H1 (cell line): ENCODE measurements at regions not wholly inside any gene's neighbourhood (a gene's known extent, or its start where the extent isn't known, plus 50 kb on each side); places are given as distances from the start of the nearest gene placed in this dataset.

ENCODE experiments used
- CTCF ChIA-PET: fragments of 300-600 bp; sonication (Branson Sonifier 250); formaldehyde crosslinking; loops from one replicate; lab custom pipeline; 2021; ENCODE audit not compliant: partially characterized antibody; lab: Charles Lee
- POLR2A ChIA-PET: fragments of 300-600 bp; sonication (Branson Sonifier 250); formaldehyde crosslinking; loops from one replicate; lab custom pipeline; 2021; ENCODE audit warnings: inconsistent platforms; ENCODE audit not compliant: partially characterized antibody; lab: Charles Lee
- DNase-seq, 2 experiments: peaks; one replicate each; pipeline versions ENCODE4 v3.0.0 to v3.0.0-alpha.2; 2010 to 2022; ENCODE audit warnings: low spot score in 2 of 2, low read depth in 1 of 2, mixed read lengths in 1 of 2
- FAIRE-seq: peaks from 2 replicates; lab custom pipeline; 2011; peaks lifted over from hg19 to GRCh38; lab: Jason Lieb, UNC
- H2AFZ ChIP-seq: 2 replicates; pipeline ENCODE4 v1.8.1; 2012; ENCODE audit warnings: low read length, inconsistent platforms
- H2AK5ac ChIP-seq: 2 replicates; pipeline ENCODE4 v1.6.1; 2013; ENCODE audit warnings: low read depth, low read length
- H2BK120ac ChIP-seq: replicated peaks from 2 replicates; pipeline ENCODE3; 2013; ENCODE audit warnings: low read depth, low read length, inconsistent platforms
- H2BK12ac ChIP-seq: 2 replicates; pipeline ENCODE4 v1.6.1; 2013; ENCODE audit warnings: low read depth, low read length
- H2BK15ac ChIP-seq: 2 replicates; pipeline ENCODE4 v1.6.1; 2013; ENCODE audit warnings: low read length
- H2BK20ac ChIP-seq: 2 replicates; pipeline ENCODE4 v1.6.1; 2013; ENCODE audit warnings: low read length
- H2BK5ac ChIP-seq: 2 replicates; pipeline ENCODE4 v1.6.1; 2013; ENCODE audit warnings: low read depth, low read length
- H3K14ac ChIP-seq: 2 replicates; pipeline ENCODE4 v1.6.1; 2013; ENCODE audit warnings: inconsistent platforms; ENCODE audit not compliant: insufficient read length
- H3K18ac ChIP-seq: 2 replicates; pipeline ENCODE4 v1.6.1; 2013; ENCODE audit warnings: low read length; ENCODE audit errors: extremely low read depth
- H3K23ac ChIP-seq: 2 replicates; pipeline ENCODE4 v1.6.1; 2013; ENCODE audit warnings: inconsistent platforms; ENCODE audit not compliant: insufficient read length
- H3K23me2 ChIP-seq: 2 replicates; pipeline ENCODE4 v1.6.1; 2013; ENCODE audit warnings: low read depth, low read length
- H3K27ac ChIP-seq: 2 replicates; pipeline ENCODE4 v1.6.1; 2011; ENCODE audit warnings: low read depth, low read length, inconsistent platforms
- H3K27me3 ChIP-seq, 4 experiments: replicated peaks in 1 of 4; 1 replicate in 1 of 4; 2 replicates in 3 of 4; pipeline versions ENCODE4 v1.6.1 to v1.8.1; 2011 to 2013; ENCODE audit warnings: low read length in 3 of 4, mild to moderate bottlenecking in 3 of 4, inconsistent platforms in 2 of 4, mixed read lengths in 2 of 4, moderate library complexity in 1 of 4; ENCODE audit not compliant: control insufficient read depth in 3 of 4, insufficient read depth in 3 of 4; ENCODE audit errors: extremely low read depth in 1 of 4
- H3K36me3 ChIP-seq, 4 experiments: 2 replicates each; pipeline versions ENCODE4 v1.6.1 to v1.8.1; 2011 to 2013; ENCODE audit warnings: mild to moderate bottlenecking in 4 of 4, low read length in 3 of 4, moderate library complexity in 2 of 4, control low read depth in 1 of 4, inconsistent platforms in 1 of 4; ENCODE audit not compliant: insufficient read depth in 4 of 4, control insufficient read depth in 2 of 4
- H3K4ac ChIP-seq: replicated peaks from 2 replicates; pipeline ENCODE3; 2013; ENCODE audit warnings: low read length, low read depth, mixed read lengths, inconsistent platforms; ENCODE audit not compliant: insufficient read length
- H3K4me1 ChIP-seq, 4 experiments: replicated peaks in 1 of 4; 1 replicate in 1 of 4; 2 replicates in 3 of 4; pipeline versions ENCODE4 v1.6.1 to v1.8.1; 2011 to 2013; ENCODE audit warnings: low read length in 3 of 4, inconsistent platforms in 2 of 4, mixed read lengths in 1 of 4; ENCODE audit not compliant: insufficient read depth in 4 of 4, control insufficient read depth in 3 of 4
- H3K4me2 ChIP-seq, 2 experiments: 2 replicates each; pipeline versions ENCODE4 v1.6.1 to v1.8.1; 2011 to 2013; ENCODE audit warnings: low read depth in 2 of 2, low read length in 2 of 2, control low read depth in 1 of 2, inconsistent platforms in 1 of 2, mild to moderate bottlenecking in 1 of 2; ENCODE audit not compliant: insufficient read depth in 1 of 2
- H3K4me3 ChIP-seq, 4 experiments: fragments of 200-600, 300-600 bp in 1 of 4; sonication (generic), shearing (Covaris generic), sonication (Bioruptor Twin) in 1 of 4; 2 replicates each; pipeline versions ENCODE4 v1.5.1 to v1.8.1; 2011 to 2016; ENCODE audit warnings: low read length in 4 of 4, low read depth in 3 of 4, control low read depth in 2 of 4, inconsistent platforms in 2 of 4, mild to moderate bottlenecking in 2 of 4, mixed read lengths in 1 of 4, moderate library complexity in 1 of 4; ENCODE audit not compliant: insufficient read depth in 2 of 4; ENCODE audit errors: extremely low read depth in 1 of 4
- H3K56ac ChIP-seq: replicated peaks from 2 replicates; pipeline ENCODE3; 2013; ENCODE audit warnings: low read depth, mild to moderate bottlenecking, mixed read lengths, low read length, inconsistent platforms; ENCODE audit not compliant: insufficient read length
- H3K79me1 ChIP-seq: 2 replicates; pipeline ENCODE4 v1.6.1; 2013; ENCODE audit warnings: low read depth, low read length, control low read depth
- H3K79me2 ChIP-seq, 2 experiments: 2 replicates each; pipeline versions ENCODE4 v1.6.1 to v1.8.1; 2012 to 2013; ENCODE audit warnings: low read length in 2 of 2, mild to moderate bottlenecking in 2 of 2, inconsistent platforms in 1 of 2; ENCODE audit not compliant: insufficient read depth in 2 of 2, control insufficient read depth in 1 of 2
- H3K9ac ChIP-seq, 4 experiments: replicated peaks in 1 of 4; 1 replicate in 1 of 4; 2 replicates in 3 of 4; pipeline versions ENCODE4 v1.6.1 to v1.8.1; 2011 to 2013; ENCODE audit warnings: low read depth in 3 of 4, low read length in 3 of 4, control low read depth in 2 of 4, mild to moderate bottlenecking in 2 of 4, moderate library complexity in 2 of 4, inconsistent platforms in 1 of 4; ENCODE audit errors: extremely low read depth in 1 of 4
- H3K9me3 ChIP-seq, 2 experiments: 2 replicates each; pipeline versions ENCODE4 v1.6.1 to v1.8.1; 2012 to 2013; ENCODE audit warnings: mild to moderate bottlenecking in 2 of 2, moderate library complexity in 2 of 2, control low read depth in 1 of 2, inconsistent platforms in 1 of 2, low read depth in 1 of 2, low read length in 1 of 2, mixed read lengths in 1 of 2; ENCODE audit not compliant: insufficient read depth in 2 of 2
- H4K20me1 ChIP-seq, 2 experiments: replicated peaks in 1 of 2; 2 replicates each; pipeline versions ENCODE3 to v1.8.1; 2011 to 2013; ENCODE audit warnings: inconsistent platforms in 2 of 2, low read length in 2 of 2, mild to moderate bottlenecking in 1 of 2; ENCODE audit not compliant: insufficient read depth in 2 of 2, control insufficient read depth in 1 of 2
- H4K5ac ChIP-seq: 2 replicates; pipeline ENCODE4 v1.6.1; 2013; ENCODE audit warnings: low read length, low read depth, mixed read lengths, inconsistent platforms; ENCODE audit not compliant: insufficient read length
- H4K8ac ChIP-seq: 2 replicates; pipeline ENCODE4 v1.8.0; 2013; ENCODE audit warnings: mild to moderate bottlenecking, moderate library complexity, low read length, inconsistent platforms; ENCODE audit not compliant: insufficient read depth; ENCODE audit errors: extremely low read depth
- H4K91ac ChIP-seq: replicated peaks from 2 replicates; pipeline ENCODE3; 2013; ENCODE audit warnings: low read length, mixed read lengths, inconsistent platforms; ENCODE audit not compliant: insufficient read length
- CBX8 ChIP-seq: fragments of 300-800, 300-1000 bp; sonication (generic); IDR thresholded peaks from 2 replicates; pipeline ENCODE4 v1.7.1; 2016; ENCODE audit warnings: low read depth, low read length, borderline replicate concordance
- CEBPB ChIP-seq: IDR thresholded peaks from 2 replicates; pipeline ENCODE4 v1.6.1; 2012; ENCODE audit warnings: low read depth, low read length
- CTBP2 ChIP-seq: IDR thresholded peaks from 2 replicates; pipeline ENCODE4 v1.7.0; 2011; ENCODE audit warnings: borderline replicate concordance, mild to moderate bottlenecking, moderate library complexity, mixed read lengths, low read length; ENCODE audit not compliant: insufficient read depth, insufficient read length
- EGR1 ChIP-seq: IDR thresholded peaks from 2 replicates; pipeline ENCODE4 v1.6.1; 2011; ENCODE audit warnings: low read depth, low read length, borderline replicate concordance
- GABPA ChIP-seq: IDR thresholded peaks from 2 replicates; pipeline ENCODE4 v1.6.1; 2011; ENCODE audit warnings: mild to moderate bottlenecking, low read length, moderate library complexity, borderline replicate concordance; ENCODE audit not compliant: insufficient read depth
- HDAC2 ChIP-seq, 2 experiments: fragments of 300-600 bp in 1 of 2; sonication (generic) in 1 of 2; IDR thresholded peaks; 2 replicates each; pipeline ENCODE4 v1.6.1; 2011 to 2012; ENCODE audit warnings: low read depth in 2 of 2, low read length in 2 of 2, mild to moderate bottlenecking in 2 of 2, moderate library complexity in 2 of 2, borderline replicate concordance in 1 of 2, inconsistent platforms in 1 of 2
- SIX5 ChIP-seq: IDR thresholded peaks from 2 replicates; pipeline ENCODE4 v1.6.1; 2011; ENCODE audit warnings: mild to moderate bottlenecking, low read depth, low read length
- SP4 ChIP-seq: IDR thresholded peaks from 2 replicates; pipeline ENCODE4 v1.6.1; 2012; ENCODE audit warnings: low read length, inconsistent platforms
- TAF1 ChIP-seq: IDR thresholded peaks from 2 replicates; pipeline ENCODE4 v1.6.1; 2011; ENCODE audit warnings: mild to moderate bottlenecking, low read depth, low read length
- ZNF274 ChIP-seq: IDR thresholded peaks from 2 replicates; pipeline ENCODE4 v1.7.0; 2012; ENCODE audit warnings: low read length, borderline replicate concordance; ENCODE audit errors: extremely low read depth
- WGBS, 2 experiments: shearing (Covaris generic) in 1 of 2; methylation state at CpG; one replicate each; pipeline versions ENCODE4 v1.1.6 to v1.1.7; 2013 to 2015; ENCODE audit warnings: low lambda C conversion rate in 2 of 2, mixed read lengths in 2 of 2, inconsistent platforms in 1 of 2, low coverage in 1 of 2, missing lambda C conversion rate in 1 of 2; ENCODE audit not compliant: insufficient replicate concordance in 2 of 2, insufficient coverage in 1 of 2, insufficient read length in 1 of 2; ENCODE audit errors: extremely low coverage in 1 of 2, missing lambda C conversion rate in 1 of 2; 5-methylcytosine and 5-hydroxymethylcytosine counted together
- TF ChIP-seq, protein P1 (sequence below): IDR thresholded peaks from 2 replicates; pipeline ENCODE4 v1.6.1; 2012; ENCODE audit warnings: low read length, inconsistent platforms
- TF ChIP-seq, protein P2 (sequence below): IDR thresholded peaks from 2 replicates; pipeline ENCODE4 v1.6.1; 2012; ENCODE audit warnings: inconsistent platforms

- no peak overlapping the region for H2AK5ac ChIP-seq
- TF ChIP-seq ZNF274: no peak
- no peak for TF ChIP-seq CTBP2
- TF ChIP-seq CEBPB: no peak
- TF ChIP-seq, protein P1, sequence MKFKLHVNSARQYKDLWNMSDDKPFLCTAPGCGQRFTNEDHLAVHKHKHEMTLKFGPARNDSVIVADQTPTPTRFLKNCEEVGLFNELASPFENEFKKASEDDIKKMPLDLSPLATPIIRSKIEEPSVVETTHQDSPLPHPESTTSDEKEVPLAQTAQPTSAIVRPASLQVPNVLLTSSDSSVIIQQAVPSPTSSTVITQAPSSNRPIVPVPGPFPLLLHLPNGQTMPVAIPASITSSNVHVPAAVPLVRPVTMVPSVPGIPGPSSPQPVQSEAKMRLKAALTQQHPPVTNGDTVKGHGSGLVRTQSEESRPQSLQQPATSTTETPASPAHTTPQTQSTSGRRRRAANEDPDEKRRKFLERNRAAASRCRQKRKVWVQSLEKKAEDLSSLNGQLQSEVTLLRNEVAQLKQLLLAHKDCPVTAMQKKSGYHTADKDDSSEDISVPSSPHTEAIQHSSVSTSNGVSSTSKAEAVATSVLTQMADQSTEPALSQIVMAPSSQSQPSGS: no peak
- no peak for TF ChIP-seq CBX8
- no peak for TF ChIP-seq SP4
- no peak for TF ChIP-seq SIX5
- TF ChIP-seq EGR1: no peak
- TF ChIP-seq, protein P2, sequence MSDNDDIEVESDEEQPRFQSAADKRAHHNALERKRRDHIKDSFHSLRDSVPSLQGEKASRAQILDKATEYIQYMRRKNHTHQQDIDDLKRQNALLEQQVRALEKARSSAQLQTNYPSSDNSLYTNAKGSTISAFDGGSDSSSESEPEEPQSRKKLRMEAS: no peak
- TF ChIP-seq HDAC2 (IDR thresholded peaks at IDR 0.05; ENCODE audit: borderline replicate concordance in 1 of 2, low read depth in 2 of 2, low read length in 2 of 2): no peak
- TF ChIP-seq GABPA: no peak
- TF ChIP-seq TAF1: no peak
Measured at GRCh38 chr20:2203436-2203835, 92.4 kb upstream of the TGM3 start.

More at GRCh38 chr20:2203436-2203835, 92.4 kb upstream of the TGM3 start:
- H3K4me3 ChIP-seq: no peak overlapping the region
- ChIA-PET CTCF (interaction anchor here (0.8 kb wide), 1 partner anchor 38 kb away, joined by 3 read pairs; no protein-coding TSS in a partner anchor), POLR2A (no interaction called here)
- H2BK15ac ChIP-seq: no peak overlapping the region
- no peaks in the 10 kb centered on the region for H4K20me1 ChIP-seq
- no peak overlapping the region for H2BK20ac ChIP-seq
- no peaks in the 10 kb centered on the region; a peak in 2 of 7 replicates for H3K4me1 ChIP-seq
- no peak overlapping the region for H3K4me2 ChIP-seq
- no peaks in the 10 kb centered on the region for H3K79me2 ChIP-seq
- FAIRE-seq (no peak), DNase-seq (no peak)
- H3K79me1 ChIP-seq: no peaks in the 10 kb centered on the region
- H2BK5ac ChIP-seq: no peak overlapping the region
- H3K23me2 ChIP-seq: peaks cover 10% of the 10 kb centered on the region; the same call in 1 of the 2 replicates
- no peak overlapping the region for H3K27ac ChIP-seq
- H3K56ac ChIP-seq: no peak overlapping the region
- H3K27me3 ChIP-seq: peaks cover 0 to 5% (median 3%) of the 10 kb centered on the region in 4 experiments; a peak in 5 of 7 replicates
- no peak overlapping the region for H4K8ac ChIP-seq
- no peak overlapping the region for H2BK120ac ChIP-seq
- no peaks in the 10 kb centered on the region for H3K9me3 ChIP-seq
- H4K91ac ChIP-seq: no peak overlapping the region
- H3K14ac ChIP-seq: no peak overlapping the region
- H4K5ac ChIP-seq: no peak overlapping the region
- 90 to 93% methylated on average over 1 of the region's 1 CpG for WGBS, 2 experiments
- H3K4ac ChIP-seq: no peak overlapping the region
- H3K23ac ChIP-seq: no peak overlapping the region
- H2AFZ ChIP-seq: no peak overlapping the region
- no peak overlapping the region for H3K9ac ChIP-seq
- H3K36me3 ChIP-seq: no peaks in the 10 kb centered on the region
- no peak overlapping the region for H2BK12ac ChIP-seq
- H3K18ac ChIP-seq: no peak overlapping the region
